AG09319 (cell line): ENCODE measurements at regions not wholly inside any gene's neighbourhood (a gene's known extent, or its start where the extent isn't known, plus 50 kb on each side); places are given as distances from the start of the nearest gene placed in this dataset.
"Not testable (repeated sequence)": the region's sequence is repeated elsewhere in the genome, so short reads cannot be mapped to it uniquely, and the experiment has no call there.

Experiments used
- DNase-seq: peaks from one replicate; pipeline ENCODE4 v3.0.0-alpha.2; 2010; ENCODE audit warnings: low read depth; ENCODE audit errors: extremely low read depth
- CTCF ChIP-seq: IDR thresholded peaks from 2 replicates; pipeline ENCODE4 v1.5.1; 2011; ENCODE audit warnings: low read depth, mild to moderate bottlenecking, inconsistent platforms, low read length, moderate library complexity

GRCh38 chr5:89327608-89328007 is 444.6 kb upstream of the MEF2C start:
- no peak for TF ChIP-seq CTCF
- DNase-seq: no peak

DNA sequence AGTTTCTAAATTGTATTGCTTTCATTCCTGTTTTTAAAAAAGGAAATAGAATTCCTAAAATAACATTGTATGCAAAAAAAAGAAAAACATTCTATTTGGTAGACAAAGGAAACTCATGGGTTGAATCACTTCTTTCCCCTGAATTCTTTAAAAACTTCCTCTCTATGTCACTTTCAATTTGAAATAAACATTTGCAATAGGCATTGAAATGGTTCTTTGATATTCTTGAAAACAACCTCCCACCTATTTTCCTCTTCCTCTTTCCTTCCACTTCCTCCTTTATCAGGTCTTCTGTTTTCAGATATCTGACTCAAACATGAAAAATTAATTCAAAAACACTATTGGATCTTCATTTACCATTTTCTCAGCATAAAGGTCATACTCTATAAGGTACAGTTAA is 442.0 kb upstream of the MEF2C start:
- TF ChIP-seq CTCF: no peak
- DNase-seq: no peak

DNA sequence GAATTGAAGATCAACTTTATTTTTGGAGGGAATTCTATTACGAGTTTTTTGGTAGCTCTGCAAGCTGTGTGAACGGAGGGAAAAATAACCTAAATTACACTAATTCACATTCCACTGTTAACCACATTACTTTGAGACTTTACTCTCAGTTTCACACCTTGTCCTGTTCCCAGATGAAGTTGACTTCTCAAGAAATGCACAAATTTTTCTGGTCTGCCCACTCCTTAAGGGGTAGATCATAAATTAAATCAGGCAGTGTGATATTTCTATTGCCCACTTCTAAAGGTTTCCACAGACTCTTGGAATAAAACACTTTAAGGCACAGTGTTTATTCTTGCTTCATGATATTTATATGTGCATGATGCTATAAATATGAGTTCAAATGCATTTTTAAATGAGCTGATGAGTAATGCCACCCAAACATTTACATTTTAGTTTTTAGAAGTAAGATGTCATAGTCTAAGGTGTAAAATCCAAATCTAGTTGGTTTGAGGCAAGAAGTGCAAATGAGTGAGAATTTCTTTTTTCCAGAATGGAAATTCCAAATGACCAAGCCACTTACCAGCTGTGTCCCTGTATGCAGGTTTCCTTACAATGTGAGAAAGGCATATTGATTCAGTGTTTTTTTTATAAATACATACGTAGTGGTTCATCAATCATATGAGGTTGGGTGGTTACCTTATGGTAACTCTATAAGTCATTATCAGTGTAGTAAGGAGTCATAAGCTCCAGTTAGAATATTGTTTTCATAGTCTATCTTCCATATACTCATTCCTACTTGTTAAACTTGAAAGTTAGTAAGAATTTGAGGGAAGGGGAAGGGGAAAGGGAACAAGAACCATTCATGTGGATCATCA is 437.7 kb upstream of the MEF2C start:
- DNase-seq: no peak
- TF ChIP-seq CTCF: no peak

GRCh38 chr5:89317838-89318237 is 434.9 kb upstream of the MEF2C start:
- DNase-seq: not testable (repeated sequence)

DNA sequence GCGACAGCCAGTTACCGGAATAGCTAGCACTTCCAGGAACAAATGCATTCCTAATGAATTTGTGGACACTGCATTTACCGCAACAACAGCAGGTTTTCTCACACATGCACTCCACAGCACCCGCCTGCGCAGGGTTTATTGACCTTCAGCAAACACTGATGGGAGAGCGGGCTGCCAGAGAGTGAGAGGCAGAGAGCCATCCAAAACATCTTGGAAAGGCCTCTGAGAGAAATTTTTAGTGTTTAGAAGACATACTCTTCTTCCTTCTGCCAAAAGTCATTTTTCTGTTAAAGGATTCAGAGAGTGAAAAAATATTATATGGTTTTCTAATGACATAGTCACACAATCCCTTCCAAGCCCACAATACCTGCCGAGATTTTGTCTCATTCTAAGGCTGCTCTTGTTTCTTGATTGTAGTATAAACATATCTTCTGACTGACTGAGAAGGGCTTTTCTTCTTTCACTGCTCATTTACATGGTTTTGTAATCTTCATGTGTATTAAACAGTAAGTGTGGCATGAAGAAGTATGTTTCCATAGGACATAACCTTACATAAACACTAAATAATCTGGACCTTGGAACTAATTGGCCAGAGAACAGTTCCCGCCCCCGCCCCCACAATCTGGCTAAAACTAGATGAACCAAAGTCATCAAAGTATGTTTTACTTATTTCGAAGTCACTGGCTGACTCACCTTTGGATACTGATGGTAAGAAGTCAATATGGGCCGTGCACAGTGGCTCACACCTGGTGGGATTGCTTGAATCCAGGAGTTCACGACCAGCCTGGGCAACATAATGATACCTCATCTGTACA is 432.5 kb upstream of the MEF2C start:
- no peak for TF ChIP-seq CTCF
- DNase-seq: no peak

DNA sequence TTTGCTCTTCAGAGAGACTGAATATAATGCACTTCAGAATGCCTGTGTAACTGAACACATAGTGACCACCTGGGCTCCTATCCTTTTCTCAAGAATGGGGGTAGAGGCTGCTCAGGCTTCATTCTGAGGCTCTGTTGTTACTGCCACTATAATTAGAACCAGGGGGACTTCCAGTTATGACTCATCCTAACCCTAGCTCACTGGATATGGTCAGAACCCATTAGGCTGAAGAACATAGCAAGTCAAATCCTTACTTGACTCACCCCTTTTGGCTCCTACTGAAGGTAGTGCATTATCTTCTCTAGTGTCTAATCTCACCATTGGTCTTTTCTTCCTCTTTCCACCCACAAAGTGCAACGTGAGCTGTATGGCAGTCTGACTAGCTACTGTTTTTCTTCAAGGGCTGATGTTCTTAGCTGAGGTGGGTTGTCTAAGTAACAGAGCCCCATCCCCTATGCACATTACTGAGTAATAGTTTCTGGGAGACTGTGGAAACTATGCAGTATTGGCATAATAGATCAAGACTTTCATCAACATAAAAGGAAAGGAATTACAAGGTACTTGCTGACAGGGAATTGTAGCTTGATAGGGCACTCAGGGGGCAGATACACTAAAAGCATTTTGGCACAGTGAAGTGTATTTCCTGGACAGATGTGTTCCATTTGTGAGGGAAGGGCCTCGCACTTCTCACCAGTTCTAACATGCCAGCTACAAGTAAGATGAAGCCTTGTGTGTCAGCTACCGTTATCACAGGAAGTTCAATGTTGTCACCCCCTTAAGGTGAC is 431.0 kb upstream of the MEF2C start:
- no peak for TF ChIP-seq CTCF
- DNase-seq: peak; percentile 55

DNA sequence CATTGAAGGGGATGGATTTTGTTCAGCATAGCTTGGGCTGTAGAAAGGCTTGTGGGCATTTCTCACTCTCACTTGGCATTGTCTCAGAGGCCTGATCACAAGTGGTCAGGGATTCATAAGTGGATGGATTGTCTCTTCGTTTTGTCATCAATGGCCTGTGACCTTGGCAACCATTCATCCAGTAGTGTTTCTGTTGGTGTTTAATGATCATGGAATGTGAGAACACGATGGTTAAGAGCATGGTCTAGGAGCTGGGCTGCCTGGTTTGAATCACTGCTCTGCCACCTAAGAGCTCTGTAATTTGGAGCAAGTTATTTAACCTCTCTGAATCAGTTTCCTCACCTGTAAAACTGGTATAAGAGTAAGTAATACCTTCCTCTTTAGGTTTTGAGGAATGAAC is 430.1 kb upstream of the MEF2C start:
- TF ChIP-seq CTCF: no peak
- no peak for DNase-seq
